BE2C (cell line): ENCODE measurements at regions not wholly inside any gene's neighbourhood (a gene's known extent, or its start where the extent isn't known, plus 50 kb on each side); places are given as distances from the start of the nearest gene placed in this dataset.

Experiments used
- DNase-seq: peaks from one replicate; pipeline ENCODE4 v3.0.0-alpha.2; 2020
- H3K27me3 ChIP-seq: fragments of 250-450 bp; sonication (Bioruptor Pico); 2 replicates; pipeline ENCODE4 v1.5.1; 2020; ENCODE audit warnings: mild to moderate bottlenecking
- H3K36me3 ChIP-seq: fragments of 250-450 bp; sonication (Bioruptor Pico); 2 replicates; pipeline ENCODE4 v1.5.1; 2020; ENCODE audit warnings: mild to moderate bottlenecking
- H3K4me1 ChIP-seq: fragments of 250-450 bp; sonication (Bioruptor Pico); 2 replicates; pipeline ENCODE4 v1.5.1; 2020
- H3K4me3 ChIP-seq: 2 replicates; pipeline ENCODE4 v1.5.1; 2011; ENCODE audit warnings: low read depth, low read length
- H3K9me3 ChIP-seq: fragments of 250-450 bp; sonication (Bioruptor Pico); 2 replicates; pipeline ENCODE4 v1.5.1; 2020
- TF ChIP-seq, protein P1 (sequence below): IDR thresholded peaks from 2 replicates; pipeline ENCODE4 v1.5.1; 2012; ENCODE audit warnings: mild to moderate bottlenecking, low read depth, low read length

DNA sequence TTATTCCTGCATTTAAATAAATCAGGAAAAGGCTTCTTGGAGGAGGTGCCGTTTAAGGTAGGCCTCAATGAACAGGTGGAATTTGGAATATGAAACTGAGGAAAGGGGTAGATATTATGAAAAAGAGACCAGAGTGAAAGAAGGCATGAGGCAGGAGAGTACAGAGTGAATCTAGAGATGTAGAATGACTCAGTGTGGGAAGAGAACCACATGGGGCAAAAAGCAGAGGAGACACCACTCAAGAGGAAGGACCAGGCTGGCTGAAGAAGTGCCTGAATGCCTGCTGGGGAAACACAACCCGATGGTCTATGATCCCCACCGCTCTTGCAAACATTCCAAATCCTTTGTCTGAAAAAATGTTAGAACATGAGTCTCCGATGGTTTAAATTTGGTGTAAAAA, 1134.1 kb downstream of the VRK1 start:
- Histone ChIP-seq H3K4me3 (no peak overlapping the region), H3K9me3 (no peaks in the 10 kb centered on the region), H3K4me1 (no peaks in the 10 kb centered on the region), H3K27me3 (no peaks in the 10 kb centered on the region), H3K36me3 (no peaks in the 10 kb centered on the region)
- DNase-seq = no peak
- TF ChIP-seq, protein P1, sequence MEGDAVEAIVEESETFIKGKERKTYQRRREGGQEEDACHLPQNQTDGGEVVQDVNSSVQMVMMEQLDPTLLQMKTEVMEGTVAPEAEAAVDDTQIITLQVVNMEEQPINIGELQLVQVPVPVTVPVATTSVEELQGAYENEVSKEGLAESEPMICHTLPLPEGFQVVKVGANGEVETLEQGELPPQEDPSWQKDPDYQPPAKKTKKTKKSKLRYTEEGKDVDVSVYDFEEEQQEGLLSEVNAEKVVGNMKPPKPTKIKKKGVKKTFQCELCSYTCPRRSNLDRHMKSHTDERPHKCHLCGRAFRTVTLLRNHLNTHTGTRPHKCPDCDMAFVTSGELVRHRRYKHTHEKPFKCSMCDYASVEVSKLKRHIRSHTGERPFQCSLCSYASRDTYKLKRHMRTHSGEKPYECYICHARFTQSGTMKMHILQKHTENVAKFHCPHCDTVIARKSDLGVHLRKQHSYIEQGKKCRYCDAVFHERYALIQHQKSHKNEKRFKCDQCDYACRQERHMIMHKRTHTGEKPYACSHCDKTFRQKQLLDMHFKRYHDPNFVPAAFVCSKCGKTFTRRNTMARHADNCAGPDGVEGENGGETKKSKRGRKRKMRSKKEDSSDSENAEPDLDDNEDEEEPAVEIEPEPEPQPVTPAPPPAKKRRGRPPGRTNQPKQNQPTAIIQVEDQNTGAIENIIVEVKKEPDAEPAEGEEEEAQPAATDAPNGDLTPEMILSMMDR = no peak

- Histone ChIP-seq H3K9me3 (no peaks in the 10 kb centered on the region), H3K27me3 (no peaks in the 10 kb centered on the region), H3K4me3 (no peak overlapping the region), H3K4me1 (no peaks in the 10 kb centered on the region), H3K36me3 (no peaks in the 10 kb centered on the region)
- no peak for DNase-seq
- TF ChIP-seq, protein P1 = no peak
These were observed 1145.7 kb downstream of the VRK1 start for GRCh38 chr14:97942921-97943320.

- TF ChIP-seq, protein P1 = no peak
- Histone ChIP-seq H3K4me3 (no peak overlapping the region), H3K27me3 (no peaks in the 10 kb centered on the region), H3K36me3 (no peaks in the 10 kb centered on the region), H3K9me3 (no peaks in the 10 kb centered on the region), H3K4me1 (no peaks in the 10 kb centered on the region)
- DNase-seq = no peak
These were observed 1146.4 kb downstream of the VRK1 start for GRCh38 chr14:97943619-97944018.

DNA sequence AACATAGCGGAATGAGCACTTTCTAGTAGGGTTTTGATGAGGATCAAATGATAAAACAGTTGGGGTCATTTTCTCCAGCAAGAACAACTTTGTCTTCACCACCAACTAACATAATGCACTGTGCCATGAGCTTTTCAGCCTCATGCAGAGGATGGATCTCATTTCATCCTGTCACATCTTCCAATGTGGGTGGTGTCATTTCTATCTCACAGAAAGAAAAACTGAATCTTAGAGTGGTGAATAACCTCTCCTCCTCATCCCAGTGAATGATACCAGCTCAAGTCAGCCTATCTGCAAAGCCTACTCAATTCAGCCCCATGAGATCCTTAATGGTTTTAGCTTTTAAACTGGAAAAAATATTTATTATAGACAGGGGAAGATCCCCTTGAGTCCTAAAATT, 1147.2 kb downstream of the VRK1 start:
- no peaks in the 10 kb centered on the region for H3K27me3 ChIP-seq
- no peak overlapping the region for H3K4me3 ChIP-seq
- no peaks in the 10 kb centered on the region for H3K4me1 ChIP-seq
- H3K9me3 ChIP-seq = no peaks in the 10 kb centered on the region
- no peaks in the 10 kb centered on the region for H3K36me3 ChIP-seq
- no peak for DNase-seq
- TF ChIP-seq, protein P1 = no peak

GRCh38 chr14:97945631-97946030, 1148.4 kb downstream of the VRK1 start:
- Histone ChIP-seq H3K36me3 (no peaks in the 10 kb centered on the region), H3K27me3 (no peaks in the 10 kb centered on the region), H3K9me3 (no peaks in the 10 kb centered on the region), H3K4me1 (no peaks in the 10 kb centered on the region), H3K4me3 (no peak overlapping the region)
- no peak for DNase-seq
- TF ChIP-seq, protein P1 = no peak

GRCh38 chr14:97946240-97946639, 1149.1 kb downstream of the VRK1 start:
- Histone ChIP-seq H3K4me1 (no peaks in the 10 kb centered on the region), H3K9me3 (no peaks in the 10 kb centered on the region), H3K4me3 (no peak overlapping the region), H3K27me3 (no peaks in the 10 kb centered on the region), H3K36me3 (no peaks in the 10 kb centered on the region)
- no peak for DNase-seq
- TF ChIP-seq, protein P1 = no peak
